HPDE6-E6E7 (cell line): ENCODE measurements at regions not wholly inside any gene's neighbourhood (a gene's known extent, or its start where the extent isn't known, plus 50 kb on each side); places are given as distances from the start of the nearest gene placed in this dataset.

Source experiments
- DNase-seq: peaks from one replicate; pipeline ENCODE4 v3.0.0; 2011; ENCODE audit warnings: missing footprints; ENCODE audit errors: extremely low spot score

- DNase-seq = no peak
Observed at GRCh38 chr2:7209757-7210555, 292.7 kb downstream of the RNF144A start.

- no peak for DNase-seq
Observed at GRCh38 chr2:7210712-7211111, 293.5 kb downstream of the RNF144A start.

GRCh38 chr2:7225848-7226247 lies 308.6 kb downstream of the RNF144A start:
- DNase-seq = no peak

- no peak for DNase-seq
Observed at GRCh38 chr2:7226501-7226900, 309.3 kb downstream of the RNF144A start.

- no peak for DNase-seq
Observed at GRCh38 chr2:7233126-7233525, 315.9 kb downstream of the RNF144A start.

- no peak for DNase-seq
Observed at GRCh38 chr2:7237466-7237865, 320.3 kb downstream of the RNF144A start.

- no peak for DNase-seq
Observed at GRCh38 chr2:7239078-7239477, 321.9 kb downstream of the RNF144A start.

- DNase-seq = no peak
Observed at GRCh38 chr2:7241041-7241745, 324.0 kb downstream of the RNF144A start.

GRCh38 chr2:7242189-7242867 lies 325.1 kb downstream of the RNF144A start:
- DNase-seq = no peak

- DNase-seq = no peak
Observed at GRCh38 chr2:7243276-7243675, 326.1 kb downstream of the RNF144A start.

- DNase-seq = no peak
Observed at GRCh38 chr2:7256377-7256776, 339.2 kb downstream of the RNF144A start.

GRCh38 chr2:7262727-7263126 lies 345.5 kb downstream of the RNF144A start:
- DNase-seq = no peak

GRCh38 chr2:7264791-7265190 lies 347.6 kb downstream of the RNF144A start:
- no peak for DNase-seq

GRCh38 chr2:7265286-7265685 lies 348.1 kb downstream of the RNF144A start:
- no peak for DNase-seq

- no peak for DNase-seq
Observed at GRCh38 chr2:7269106-7269643, 352.0 kb downstream of the RNF144A start.

GRCh38 chr2:7270011-7270431 lies 352.8 kb downstream of the RNF144A start:
- no peak for DNase-seq

GRCh38 chr2:7272210-7272609 lies 355.0 kb downstream of the RNF144A start:
- no peak for DNase-seq

- no peak for DNase-seq
Observed at GRCh38 chr2:7278984-7279383, 361.8 kb downstream of the RNF144A start.

- DNase-seq = no peak
Observed at GRCh38 chr2:7279421-7279949, 362.3 kb downstream of the RNF144A start.

- DNase-seq = no peak
Observed at GRCh38 chr2:7280790-7281189, 363.6 kb downstream of the RNF144A start.

- no peak for DNase-seq
Observed at GRCh38 chr2:7281231-7282201, 364.3 kb downstream of the RNF144A start.
